Lung (tissue), 11 donors: ENCODE measurements at regions not wholly inside any gene's neighbourhood (a gene's known extent, or its start where the extent isn't known, plus 50 kb on each side); places are given as distances from the start of the nearest gene placed in this dataset.

ENCODE experiments used
- ATAC-seq: fragments of 200-7000 bp; cut with Tn5 transposase; one replicate; pipeline ENCODE4 v1.9.1; 2020; ENCODE audit warnings: moderate number of reproducible peaks; ENCODE audit not compliant: insufficient read depth, low FRiP score
- DNase-seq, 3 donors: peaks; one replicate each; pipeline ENCODE4 v3.0.0-alpha.2; 2013 to 2017
- H3K27ac ChIP-seq, 2 donors: one replicate each; pipeline ENCODE4 v1.5.1; 2013; ENCODE audit warnings: mild to moderate bottlenecking in 2 of 2, moderate library complexity in 2 of 2, control low read depth in 1 of 2, inconsistent platforms in 1 of 2, low read depth in 1 of 2, low read length in 1 of 2
- H3K27me3 ChIP-seq, 3 donors: one replicate each; pipeline ENCODE4 v1.5.1; 2013; ENCODE audit warnings: low read length in 2 of 3; ENCODE audit not compliant: control insufficient read depth in 3 of 3, insufficient read depth in 3 of 3
- H3K36me3 ChIP-seq, 4 donors: one replicate each; pipeline ENCODE4 v1.5.1; 2013; ENCODE audit warnings: low read length in 4 of 4, mild to moderate bottlenecking in 1 of 4, moderate library complexity in 1 of 4; ENCODE audit not compliant: control insufficient read depth in 4 of 4, insufficient read depth in 4 of 4
- H3K4me1 ChIP-seq, 5 donors: one replicate each; pipeline ENCODE4 v1.5.1; 2013; ENCODE audit warnings: low read length in 5 of 5, mild to moderate bottlenecking in 2 of 5, moderate library complexity in 1 of 5; ENCODE audit not compliant: control insufficient read depth in 5 of 5, insufficient read depth in 5 of 5
- H3K4me3 ChIP-seq: one replicate; pipeline ENCODE4 v1.5.1; 2013; ENCODE audit warnings: mild to moderate bottlenecking, control low read depth, moderate library complexity
- H3K9ac ChIP-seq, 2 donors: one replicate each; pipeline ENCODE4 v1.5.1; 2013; ENCODE audit warnings: low read length in 2 of 2, control low read depth in 1 of 2; ENCODE audit not compliant: insufficient read depth in 1 of 2
- H3K9me3 ChIP-seq, 4 donors: one replicate each; pipeline ENCODE4 v1.5.1; 2013; ENCODE audit warnings: low read length in 3 of 4, mild to moderate bottlenecking in 1 of 4, moderate library complexity in 1 of 4; ENCODE audit not compliant: control insufficient read depth in 4 of 4, insufficient read depth in 3 of 4
- CTCF ChIP-seq: IDR thresholded peaks from 2 replicates; pipeline ENCODE4 v1.5.1; 2012; ENCODE audit warnings: mild to moderate bottlenecking; ENCODE audit errors: control extremely low read depth, extremely low read depth
- WGBS, 2 donors: extraction: QIAGEN DNeasy Blood & Tissue Kit; methylation state at CpG; one replicate each; pipeline ENCODE4 v1.1.7; 2013; 5-methylcytosine and 5-hydroxymethylcytosine counted together
- donor health status: control.
- donor health status: control.
- donor health status: Bipolar disorder and iron deficiency.
- donor health status: healthy.
- donor health status: DM: yes; HTN: yes; CAD: no.

DNA sequence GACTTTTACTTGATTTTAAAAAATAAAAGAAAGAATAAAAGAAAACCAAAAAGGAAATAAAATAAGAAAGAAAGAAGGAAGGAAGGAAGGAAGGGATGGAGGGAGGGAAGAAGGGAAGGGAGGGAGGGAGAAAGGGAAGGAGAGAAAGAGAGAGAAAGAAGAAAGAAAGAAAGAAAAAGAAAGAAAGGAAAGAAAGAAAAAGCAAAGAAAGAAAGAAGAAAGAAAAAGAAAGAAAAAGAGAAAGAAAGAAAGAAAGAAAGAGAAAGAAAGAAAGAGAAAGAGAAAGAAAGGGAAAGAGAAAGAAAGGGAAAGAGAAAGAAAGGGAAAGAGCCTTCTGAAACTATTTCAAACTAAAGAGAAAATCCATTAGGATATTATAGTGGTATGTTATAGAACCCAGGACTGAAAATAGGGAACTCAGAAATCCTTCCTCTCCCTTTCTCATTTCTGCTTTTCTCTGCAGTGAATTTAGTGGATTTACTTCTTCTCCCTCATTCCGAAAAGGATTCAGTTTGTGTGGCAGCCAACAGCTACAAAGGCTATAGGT lies 414.7 kb upstream of the CCNG1 start:
- Histone ChIP-seq H3K9me3 (no peaks in the 10 kb centered on the region), H3K4me1 (no peaks in the 10 kb centered on the region), H3K36me3 (no peaks in the 10 kb centered on the region), H3K9ac (no peak overlapping the region), H3K27me3 (no peaks in the 10 kb centered on the region), H3K27ac (no peak overlapping the region), H3K4me3 (no peak overlapping the region)
- ATAC-seq = no peak
- TF ChIP-seq CTCF = no peak
- no peak for DNase-seq
- WGBS, 2 donors = 72 to 82% methylated on average over 1 of the region's 1 CpG

- H3K4me3 ChIP-seq = no peak overlapping the region
- no peaks in the 10 kb centered on the region for H3K27me3 ChIP-seq
- H3K9me3 ChIP-seq = no peaks in the 10 kb centered on the region
- ATAC-seq (no peak), DNase-seq (no peak)
- TF ChIP-seq CTCF = no peak
- no peak overlapping the region for H3K9ac ChIP-seq
- 80 to 90% methylated on average over 2 of the region's 2 CpGs for WGBS, 2 donors
- no peaks in the 10 kb centered on the region for H3K4me1 ChIP-seq
- H3K36me3 ChIP-seq = no peaks in the 10 kb centered on the region
- H3K27ac ChIP-seq = no peak overlapping the region
Observed at GRCh38 chr5:163023846-163024245, 413.5 kb upstream of the CCNG1 start.

- WGBS, 2 donors = 80 to 82% methylated on average over 7 of the region's 7 CpGs
- no peak overlapping the region for H3K27ac ChIP-seq
- DNase-seq (no peak), ATAC-seq (no peak)
- H3K4me3 ChIP-seq = no peak overlapping the region
- no peaks in the 10 kb centered on the region for H3K36me3 ChIP-seq
- no peaks in the 10 kb centered on the region for H3K27me3 ChIP-seq
- no peak for TF ChIP-seq CTCF
- no peaks in the 10 kb centered on the region for H3K9me3 ChIP-seq
- no peak overlapping the region for H3K9ac ChIP-seq
- no peaks in the 10 kb centered on the region for H3K4me1 ChIP-seq
Observed at GRCh38 chr5:163024936-163025335, 412.5 kb upstream of the CCNG1 start.

GRCh38 chr5:163033656-163034055 lies 403.7 kb upstream of the CCNG1 start:
- ATAC-seq (no peak), DNase-seq (no peak)
- no peak for TF ChIP-seq CTCF
- H3K27me3 ChIP-seq = peaks cover 0 to 3% (median 0%) of the 10 kb centered on the region in 3 donors
- H3K9me3 ChIP-seq = no peaks in the 10 kb centered on the region
- H3K4me3 ChIP-seq = no peak overlapping the region
- no peak overlapping the region for H3K27ac ChIP-seq
- no peaks in the 10 kb centered on the region for H3K4me1 ChIP-seq
- WGBS, 2 donors = 31 to 33% methylated on average over 3 of the region's 3 CpGs
- H3K9ac ChIP-seq = no peak overlapping the region
- H3K36me3 ChIP-seq = no peaks in the 10 kb centered on the region
